ENCODE measurements at regions not wholly inside any gene's neighbourhood (a gene's known extent, or its start where the extent isn't known, plus 50 kb on each side); places are given as distances from the start of the nearest gene placed in this dataset.

GRCh38 chr5:133669472-133669871 lies 57.1 kb upstream of the FSTL4 start:
- TF ChIP-seq POLR2AphosphoS5 (IDR thresholded peaks at IDR 0.05; ENCODE audit: low read depth, low read length): no peak
- TF ChIP-seq POU2F2 (IDR thresholded peaks at IDR 0.05; ENCODE audit: low read depth, low read length): no peak
- TF ChIP-seq POLR2A (IDR thresholded peaks at IDR 0.05; ENCODE audit: low read depth, low read length): no peak
- no peak for TF ChIP-seq TAF1 (IDR thresholded peaks at IDR 0.05; ENCODE audit: low read depth, low read length)
- no peak for TF ChIP-seq PAX5 (IDR thresholded peaks at IDR 0.05; ENCODE audit: insufficient read depth, low read length, severe bottlenecking)
- no peak for TF ChIP-seq SPI1 (IDR thresholded peaks at IDR 0.05; ENCODE audit: low read depth, low read length)
- FAIRE-seq (no peak), DNase-seq (ENCODE audit: insufficient read length, low spot score) (no peak)

GRCh38 chr5:133668458-133668857 lies 56.1 kb upstream of the FSTL4 start:
- no peak for TF ChIP-seq POLR2A (IDR thresholded peaks at IDR 0.05; ENCODE audit: low read depth, low read length)
- TF ChIP-seq POLR2AphosphoS5 (IDR thresholded peaks at IDR 0.05; ENCODE audit: low read depth, low read length): no peak
- no peak for TF ChIP-seq SPI1 (IDR thresholded peaks at IDR 0.05; ENCODE audit: low read depth, low read length)
- TF ChIP-seq TAF1 (IDR thresholded peaks at IDR 0.05; ENCODE audit: low read depth, low read length): no peak
- no peak for TF ChIP-seq PAX5 (IDR thresholded peaks at IDR 0.05; ENCODE audit: insufficient read depth, low read length, severe bottlenecking)
- TF ChIP-seq POU2F2 (IDR thresholded peaks at IDR 0.05; ENCODE audit: low read depth, low read length): no peak
- DNase-seq (ENCODE audit: insufficient read length, low spot score): no peak
- FAIRE-seq: no peak

GRCh38 chr5:133667217-133667616 lies 54.9 kb upstream of the FSTL4 start:
- DNase-seq (ENCODE audit: insufficient read length, low spot score): no peak
- FAIRE-seq: no peak
- TF ChIP-seq POU2F2 (IDR thresholded peaks at IDR 0.05; ENCODE audit: low read depth, low read length) (no peak), POLR2A (IDR thresholded peaks at IDR 0.05; ENCODE audit: low read depth, low read length) (no peak), PAX5 (IDR thresholded peaks at IDR 0.05; ENCODE audit: insufficient read depth, low read length, severe bottlenecking) (no peak), SPI1 (IDR thresholded peaks at IDR 0.05; ENCODE audit: low read depth, low read length) (no peak), TAF1 (IDR thresholded peaks at IDR 0.05; ENCODE audit: low read depth, low read length) (no peak), POLR2AphosphoS5 (IDR thresholded peaks at IDR 0.05; ENCODE audit: low read depth, low read length) (no peak)

GRCh38 chr5:133665571-133665970 lies 53.2 kb upstream of the FSTL4 start:
- FAIRE-seq (no peak), DNase-seq (ENCODE audit: insufficient read length, low spot score) (no peak)
- TF ChIP-seq POU2F2 (IDR thresholded peaks at IDR 0.05; ENCODE audit: low read depth, low read length): no peak
- no peak for TF ChIP-seq POLR2AphosphoS5 (IDR thresholded peaks at IDR 0.05; ENCODE audit: low read depth, low read length)

GRCh38 chr5:133664422-133664821 lies 52.1 kb upstream of the FSTL4 start:
- no peak for DNase-seq (ENCODE audit: insufficient read length, low spot score)
- no peak for FAIRE-seq
- TF ChIP-seq POLR2A (IDR thresholded peaks at IDR 0.05; ENCODE audit: low read depth, low read length) (no peak), SPI1 (IDR thresholded peaks at IDR 0.05; ENCODE audit: low read depth, low read length) (no peak), PAX5 (IDR thresholded peaks at IDR 0.05; ENCODE audit: insufficient read depth, low read length, severe bottlenecking) (no peak), POLR2AphosphoS5 (IDR thresholded peaks at IDR 0.05; ENCODE audit: low read depth, low read length) (no peak), TAF1 (IDR thresholded peaks at IDR 0.05; ENCODE audit: low read depth, low read length) (no peak), POU2F2 (IDR thresholded peaks at IDR 0.05; ENCODE audit: low read depth, low read length) (no peak)

- DNase-seq (ENCODE audit: insufficient read length, low spot score) (no peak), FAIRE-seq (no peak)
- TF ChIP-seq POLR2AphosphoS5 (IDR thresholded peaks at IDR 0.05; ENCODE audit: low read depth, low read length) (no peak), POU2F2 (IDR thresholded peaks at IDR 0.05; ENCODE audit: low read depth, low read length) (no peak)
Measured at GRCh38 chr5:133663397-133664054, 51.2 kb upstream of the FSTL4 start.

- no peak for DNase-seq (ENCODE audit: insufficient read length, low spot score)
- TF ChIP-seq POLR2A (IDR thresholded peaks at IDR 0.05; ENCODE audit: low read depth, low read length) (no peak), SPI1 (IDR thresholded peaks at IDR 0.05; ENCODE audit: low read depth, low read length) (no peak), POU2F2 (IDR thresholded peaks at IDR 0.05; ENCODE audit: low read depth, low read length) (no peak), TAF1 (IDR thresholded peaks at IDR 0.05; ENCODE audit: low read depth, low read length) (no peak), PAX5 (IDR thresholded peaks at IDR 0.05; ENCODE audit: insufficient read depth, low read length, severe bottlenecking) (no peak), POLR2AphosphoS5 (IDR thresholded peaks at IDR 0.05; ENCODE audit: low read depth, low read length) (no peak)
- FAIRE-seq: no peak
Measured at GRCh38 chr5:133662578-133662977, 50.2 kb upstream of the FSTL4 start.
